ENCODE measurements at regions not wholly inside any gene's neighbourhood (a gene's known extent, or its start where the extent isn't known, plus 50 kb on each side); places are given as distances from the start of the nearest gene placed in this dataset.

DNA sequence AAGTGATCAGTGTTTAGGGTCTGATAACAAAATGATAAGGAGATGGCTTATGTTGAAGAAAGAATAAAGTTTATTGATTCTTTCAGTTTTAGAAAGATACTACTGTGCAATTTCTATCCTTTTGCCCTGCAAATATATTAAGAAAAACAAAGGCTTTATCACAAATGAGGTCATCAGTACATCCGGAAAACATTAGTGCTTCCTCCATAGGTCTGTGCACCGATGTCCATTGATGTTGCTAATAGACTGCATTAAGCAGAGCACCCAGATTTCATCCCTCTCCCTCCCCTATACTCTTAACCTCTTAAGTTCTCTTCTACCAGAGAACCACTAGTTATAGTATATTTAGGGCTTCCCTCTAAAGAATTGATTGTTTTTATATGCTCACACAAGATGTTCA is 53.7 kb upstream of the HHIP start:
- Histone ChIP-seq H3K79me2 (ENCODE audit: low read depth) (no peaks in the 10 kb centered on the region), H3K4me1 (no peaks in the 10 kb centered on the region), H3F3A (ENCODE audit: low read depth) (no peaks in the 10 kb centered on the region), H3K9ac (no peak overlapping the region), H4K20me1 (ENCODE audit: low read depth) (no peaks in the 10 kb centered on the region), H3K27ac (no peak overlapping the region), H3K27me3 (no peaks in the 10 kb centered on the region), H3K4me2 (no peak overlapping the region), H3K9me3 (ENCODE audit: low read depth) (no peaks in the 10 kb centered on the region), H3K36me3 (no peaks in the 10 kb centered on the region), H3K4me3 (no peak overlapping the region), H2AFZ (replicated peaks) (no peak overlapping the region)
- H3K9me3 Mint-ChIP-seq, result peaks cover 11% of the 10 kb centered on the region
- no peak for DNase-seq (ENCODE audit: low spot score)
- TF ChIP-seq, protein P1, sequence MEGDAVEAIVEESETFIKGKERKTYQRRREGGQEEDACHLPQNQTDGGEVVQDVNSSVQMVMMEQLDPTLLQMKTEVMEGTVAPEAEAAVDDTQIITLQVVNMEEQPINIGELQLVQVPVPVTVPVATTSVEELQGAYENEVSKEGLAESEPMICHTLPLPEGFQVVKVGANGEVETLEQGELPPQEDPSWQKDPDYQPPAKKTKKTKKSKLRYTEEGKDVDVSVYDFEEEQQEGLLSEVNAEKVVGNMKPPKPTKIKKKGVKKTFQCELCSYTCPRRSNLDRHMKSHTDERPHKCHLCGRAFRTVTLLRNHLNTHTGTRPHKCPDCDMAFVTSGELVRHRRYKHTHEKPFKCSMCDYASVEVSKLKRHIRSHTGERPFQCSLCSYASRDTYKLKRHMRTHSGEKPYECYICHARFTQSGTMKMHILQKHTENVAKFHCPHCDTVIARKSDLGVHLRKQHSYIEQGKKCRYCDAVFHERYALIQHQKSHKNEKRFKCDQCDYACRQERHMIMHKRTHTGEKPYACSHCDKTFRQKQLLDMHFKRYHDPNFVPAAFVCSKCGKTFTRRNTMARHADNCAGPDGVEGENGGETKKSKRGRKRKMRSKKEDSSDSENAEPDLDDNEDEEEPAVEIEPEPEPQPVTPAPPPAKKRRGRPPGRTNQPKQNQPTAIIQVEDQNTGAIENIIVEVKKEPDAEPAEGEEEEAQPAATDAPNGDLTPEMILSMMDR (IDR thresholded peaks at IDR 0.05), result no peak
- TF ChIP-seq EZH2phosphoT487 (IDR thresholded peaks at IDR 0.05) (no peak), EZH2 (IDR thresholded peaks at IDR 0.05) (no peak)
- no peaks in the 10 kb centered on the region for H3K36me3 Mint-ChIP-seq
- peaks cover 2% of the 10 kb centered on the region for H3K27me3 Mint-ChIP-seq (ENCODE audit: insufficient read depth, low read depth)
- no peak overlapping the region for H3K27ac Mint-ChIP-seq
- H3K4me1 Mint-ChIP-seq, result no peaks in the 10 kb centered on the region
- no peak overlapping the region for H3K4me3 Mint-ChIP-seq

DNA sequence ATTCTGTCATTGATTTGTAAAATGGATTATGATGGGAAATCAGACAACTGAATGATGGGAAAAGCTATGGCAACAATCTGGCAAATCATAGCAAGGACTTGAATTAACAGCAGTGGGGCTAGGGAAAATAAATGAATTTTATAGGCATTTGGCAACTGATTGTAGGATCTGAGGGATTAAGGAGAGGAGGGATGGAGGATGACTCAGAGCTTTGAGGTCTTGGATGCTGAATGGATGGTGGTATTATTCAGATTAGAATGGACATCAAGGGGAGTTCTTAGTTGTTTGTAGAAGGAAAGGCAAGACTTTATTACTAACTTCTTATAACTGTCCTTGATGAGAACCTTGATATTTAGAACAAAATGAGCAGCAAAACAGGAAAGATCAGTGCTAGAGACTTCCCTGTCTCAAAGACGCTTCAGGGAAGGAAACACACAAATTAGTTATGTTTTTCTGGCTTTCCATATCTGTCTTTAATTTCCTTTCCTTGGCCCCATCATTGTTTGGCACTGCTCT is 51.4 kb upstream of the HHIP start:
- no peak overlapping the region for H3K27ac Mint-ChIP-seq
- no peaks in the 10 kb centered on the region for H3K27me3 Mint-ChIP-seq (ENCODE audit: insufficient read depth, low read depth)
- no peaks in the 10 kb centered on the region for H3K4me1 Mint-ChIP-seq
- Histone ChIP-seq H3K9me3 (ENCODE audit: low read depth) (no peaks in the 10 kb centered on the region), H3K9ac (no peak overlapping the region), H4K20me1 (ENCODE audit: low read depth) (no peaks in the 10 kb centered on the region), H2AFZ (replicated peaks) (no peak overlapping the region), H3K27ac (no peak overlapping the region), H3K36me3 (no peaks in the 10 kb centered on the region), H3K4me3 (no peak overlapping the region), H3F3A (ENCODE audit: low read depth) (no peaks in the 10 kb centered on the region), H3K27me3 (no peaks in the 10 kb centered on the region), H3K4me2 (no peak overlapping the region), H3K79me2 (ENCODE audit: low read depth) (no peaks in the 10 kb centered on the region), H3K4me1 (no peaks in the 10 kb centered on the region)
- no peaks in the 10 kb centered on the region for H3K36me3 Mint-ChIP-seq
- no peaks in the 10 kb centered on the region for H3K9me3 Mint-ChIP-seq
- no peak for DNase-seq (ENCODE audit: low spot score)
- TF ChIP-seq, protein P1 (IDR thresholded peaks at IDR 0.05), result no peak
- TF ChIP-seq EZH2phosphoT487 (IDR thresholded peaks at IDR 0.05), result no peak
- no peak for TF ChIP-seq EZH2 (IDR thresholded peaks at IDR 0.05)
- no peak overlapping the region for H3K4me3 Mint-ChIP-seq

DNA sequence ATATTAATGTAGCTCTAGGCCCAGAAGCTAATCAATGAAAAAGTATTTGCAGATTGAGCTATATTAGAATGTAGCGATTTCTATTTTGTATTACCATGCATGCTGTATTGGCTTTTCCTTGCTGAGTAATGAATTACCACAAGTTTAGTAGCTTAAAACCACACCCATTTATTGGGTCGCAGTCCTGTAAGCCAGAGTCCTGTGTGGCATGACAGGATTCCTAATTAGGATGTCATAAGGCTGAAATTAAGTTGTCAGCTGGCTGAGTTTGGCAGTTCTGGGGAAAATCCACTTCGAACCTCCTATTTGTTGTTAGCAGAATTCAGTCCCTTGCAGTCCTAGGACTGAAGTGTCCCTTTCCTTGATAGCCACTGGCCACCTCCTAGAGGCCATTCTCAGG is 50.3 kb upstream of the HHIP start:
- H3K4me2 ChIP-seq, result no peak overlapping the region
- no peak overlapping the region for H2AFZ ChIP-seq (replicated peaks)
- H3K27ac Mint-ChIP-seq, result no peak overlapping the region
- no peaks in the 10 kb centered on the region for H3K9me3 Mint-ChIP-seq
- no peaks in the 10 kb centered on the region for H3K4me1 Mint-ChIP-seq
- no peaks in the 10 kb centered on the region for H3F3A ChIP-seq (ENCODE audit: low read depth)
- H3K27me3 Mint-ChIP-seq (ENCODE audit: insufficient read depth, low read depth), result no peaks in the 10 kb centered on the region
- DNase-seq (ENCODE audit: low spot score), result no peak
- TF ChIP-seq EZH2phosphoT487 (IDR thresholded peaks at IDR 0.05) (no peak), EZH2 (IDR thresholded peaks at IDR 0.05) (no peak)
- TF ChIP-seq, protein P1 (IDR thresholded peaks at IDR 0.05), result no peak
- H3K4me3 ChIP-seq, result no peak overlapping the region
- H3K27me3 ChIP-seq, result no peaks in the 10 kb centered on the region
- no peaks in the 10 kb centered on the region for H3K9me3 ChIP-seq (ENCODE audit: low read depth)
- H3K4me1 ChIP-seq, result no peaks in the 10 kb centered on the region
- H3K36me3 ChIP-seq, result no peaks in the 10 kb centered on the region
- no peaks in the 10 kb centered on the region for H3K79me2 ChIP-seq (ENCODE audit: low read depth)
- no peaks in the 10 kb centered on the region for H3K36me3 Mint-ChIP-seq
- no peak overlapping the region for H3K4me3 Mint-ChIP-seq
- no peak overlapping the region for H3K9ac ChIP-seq
- no peak overlapping the region for H3K27ac ChIP-seq
- H4K20me1 ChIP-seq (ENCODE audit: low read depth), result no peaks in the 10 kb centered on the region
